Stimulated activated naive CD4-positive, alpha-beta T cell (primary cell): ENCODE measurements at regions not wholly inside any gene's neighbourhood (a gene's known extent, or its start where the extent isn't known, plus 50 kb on each side); places are given as distances from the start of the nearest gene placed in this dataset.

Experiments
- DNase-seq, 6 experiments: peaks; one replicate each; lab custom pipeline; 2025; lab: John Stamatoyannopoulos, UW

DNA sequence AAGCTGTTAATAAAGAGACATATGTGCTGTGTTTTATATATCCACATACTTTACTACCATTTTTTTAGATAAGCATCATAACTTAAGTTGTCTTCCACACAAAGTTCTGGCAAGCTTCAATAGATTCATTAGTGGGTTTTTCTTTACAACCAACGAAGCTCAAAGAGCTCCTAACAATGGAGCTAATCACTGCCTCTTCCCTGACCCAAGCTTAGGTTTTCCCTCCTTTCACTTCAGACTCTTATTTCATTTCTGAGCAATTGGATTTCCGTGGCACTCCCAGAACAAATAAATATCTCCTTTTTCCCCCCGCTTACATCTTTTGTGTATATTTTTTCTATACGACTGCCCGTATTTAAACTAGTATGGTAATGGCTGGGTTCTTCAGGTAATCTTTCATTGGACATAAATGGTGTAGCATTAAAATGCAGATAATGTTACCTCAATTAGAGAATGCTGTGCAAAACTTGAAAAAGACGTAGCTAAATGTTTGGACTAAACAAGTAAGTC, 275.5 kb upstream of the TMEM161B start:
- no peak for DNase-seq

DNA sequence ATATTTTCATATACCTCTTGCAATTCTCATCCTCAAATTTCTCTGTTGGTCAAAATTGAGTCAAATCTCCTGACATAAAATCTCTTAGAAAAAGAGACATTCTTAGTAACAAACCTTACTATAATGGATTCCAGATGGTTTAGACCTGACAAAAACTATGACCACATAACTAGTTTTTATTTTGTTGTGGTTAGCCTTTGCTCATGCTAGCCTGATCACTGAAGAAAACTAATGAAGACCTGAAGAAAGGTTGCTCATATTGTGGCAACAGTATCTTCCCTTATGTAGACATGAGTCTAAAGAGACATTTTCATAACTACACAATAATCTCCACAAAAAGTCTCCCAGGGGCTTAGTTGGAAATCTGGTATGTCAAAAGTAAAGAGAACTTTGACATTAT, 274.1 kb upstream of the TMEM161B start:
- DNase-seq: no peak

DNA sequence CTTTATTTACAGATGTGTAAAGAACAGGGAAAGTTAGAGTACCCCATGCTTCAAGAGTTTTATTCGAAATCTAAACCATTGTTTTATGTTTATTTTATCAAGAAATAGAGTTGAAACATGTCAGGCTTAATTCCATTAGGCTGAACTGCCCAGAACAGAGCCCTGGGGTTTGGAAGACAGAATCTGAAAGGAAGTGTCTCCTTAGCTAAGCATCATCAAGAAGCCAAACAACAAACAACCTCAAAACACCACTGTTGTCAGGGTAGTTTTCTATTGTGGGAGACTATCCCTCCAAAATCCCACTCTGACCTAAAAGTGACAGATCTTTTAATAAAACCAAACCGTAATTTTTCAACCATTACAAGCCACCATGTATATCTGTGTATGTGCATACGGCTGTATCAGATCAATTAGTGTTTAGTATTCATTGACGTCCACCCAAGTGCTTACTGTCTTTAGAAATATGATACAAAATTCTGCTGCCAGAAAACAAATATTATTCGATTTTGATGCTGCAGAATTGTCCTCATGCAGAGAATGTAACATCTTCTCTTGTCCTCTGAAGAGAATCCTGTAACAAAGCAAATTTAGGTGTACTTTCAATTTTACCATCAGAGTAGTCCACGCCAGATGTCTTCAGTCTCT, 271.9 kb upstream of the TMEM161B start:
- no peak for DNase-seq

DNA sequence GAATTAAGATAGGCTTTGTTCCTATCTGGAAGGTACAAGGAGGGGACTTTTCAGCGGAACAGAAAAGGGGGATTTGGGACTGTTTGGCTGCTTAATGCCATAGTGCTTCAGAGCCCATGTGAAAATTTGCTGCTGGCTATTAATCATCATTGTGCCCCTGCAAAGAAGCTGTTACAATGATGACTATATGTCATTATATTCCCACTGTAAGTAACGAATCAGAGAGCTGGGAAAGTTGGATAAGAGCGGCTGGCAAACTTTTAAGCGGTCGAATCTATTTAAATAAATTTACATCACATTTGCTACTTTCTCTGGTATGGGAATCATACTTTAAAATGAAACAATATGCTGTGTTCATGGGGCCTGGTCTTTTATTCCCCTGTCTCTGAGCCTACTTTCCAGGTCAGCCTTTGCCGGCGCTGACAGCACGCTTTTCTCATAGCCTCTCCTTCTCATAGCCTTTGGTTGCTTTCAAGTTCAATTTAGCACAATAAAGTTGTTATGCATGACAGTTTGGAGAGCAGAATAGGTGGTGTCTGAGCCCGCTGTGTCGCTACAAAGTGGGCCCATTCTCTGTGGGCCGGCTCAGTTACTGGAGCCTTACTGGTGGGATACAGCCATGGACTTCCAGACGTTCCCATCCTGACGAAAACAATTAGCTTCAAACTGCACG, 271.2 kb upstream of the TMEM161B start:
- DNase-seq: no peak

DNA sequence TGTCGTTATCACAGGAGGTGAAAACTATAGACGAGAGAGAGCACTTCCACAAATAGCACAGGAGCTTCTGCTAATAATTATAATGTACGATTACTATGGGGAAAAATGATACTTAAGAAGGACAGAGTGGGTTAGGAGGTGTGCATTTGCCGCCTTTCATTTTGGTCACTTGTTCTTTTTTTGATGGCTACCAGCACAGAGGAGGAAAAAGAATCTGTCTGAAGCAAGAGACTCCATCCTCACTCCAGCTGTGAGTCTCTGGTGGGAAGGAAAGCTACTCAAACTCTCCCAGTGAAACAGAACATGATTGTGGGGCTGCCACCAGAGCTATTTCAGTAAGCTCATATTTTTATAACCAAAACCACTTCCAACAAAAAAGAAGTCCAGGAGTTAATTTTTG, 270.4 kb upstream of the TMEM161B start:
- no peak for DNase-seq

DNA sequence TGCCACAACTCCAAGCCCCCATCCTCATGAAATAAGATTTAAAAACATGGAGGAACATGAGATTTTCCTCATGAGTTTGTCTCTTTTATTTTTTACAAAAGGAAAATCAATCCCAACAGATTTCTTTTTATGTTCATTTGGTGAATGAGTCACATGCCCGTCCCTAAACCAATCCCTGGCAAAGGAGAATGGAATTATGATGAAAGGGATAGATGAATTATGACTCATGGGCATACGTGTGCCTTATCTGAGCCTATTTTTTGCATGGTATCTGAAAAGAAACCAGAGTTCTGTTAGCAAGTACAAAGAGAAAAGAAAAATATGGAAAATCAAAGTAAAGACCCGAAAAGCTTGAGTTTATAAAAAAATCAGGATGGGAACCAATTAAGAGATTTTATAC, 267.5 kb upstream of the TMEM161B start:
- no peak for DNase-seq

DNA sequence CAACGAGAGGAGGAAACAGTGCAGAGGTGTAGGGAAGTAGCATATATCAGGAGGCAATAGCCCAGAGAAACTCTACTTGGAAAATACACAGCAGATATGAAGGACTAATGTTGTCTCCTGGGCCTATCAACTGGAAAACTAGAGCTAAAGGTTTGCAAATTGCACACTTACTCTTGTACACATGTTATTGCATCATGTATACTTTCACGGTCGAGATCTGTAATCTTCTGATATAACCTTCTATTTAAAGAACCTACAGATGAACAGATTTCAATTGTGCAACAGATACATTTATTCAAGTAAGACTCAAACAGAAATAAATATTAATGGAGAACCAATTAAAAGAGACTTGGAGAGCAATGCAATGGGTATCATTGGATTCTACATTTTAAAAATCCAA, 256.3 kb upstream of the TMEM161B start:
- DNase-seq: no peak

DNA sequence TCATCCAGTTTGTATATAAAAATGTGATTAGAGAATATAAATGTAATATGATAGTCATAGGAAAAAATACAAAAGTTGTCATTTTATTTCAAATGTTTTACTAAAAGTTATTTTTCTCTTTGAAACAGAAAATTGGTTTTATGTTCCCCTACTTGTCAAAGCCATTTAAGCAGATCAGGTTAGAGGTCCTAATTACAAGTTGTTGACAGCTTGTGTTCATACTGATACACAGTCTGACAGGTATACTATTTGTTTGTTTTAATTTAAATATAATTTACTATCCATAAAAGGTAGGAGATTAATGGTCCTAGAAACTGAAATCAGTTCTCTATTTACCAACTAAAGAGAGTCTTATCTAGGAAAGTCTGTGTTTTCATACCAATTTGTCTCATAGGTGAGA, 250.4 kb upstream of the TMEM161B start:
- DNase-seq: no peak

DNA sequence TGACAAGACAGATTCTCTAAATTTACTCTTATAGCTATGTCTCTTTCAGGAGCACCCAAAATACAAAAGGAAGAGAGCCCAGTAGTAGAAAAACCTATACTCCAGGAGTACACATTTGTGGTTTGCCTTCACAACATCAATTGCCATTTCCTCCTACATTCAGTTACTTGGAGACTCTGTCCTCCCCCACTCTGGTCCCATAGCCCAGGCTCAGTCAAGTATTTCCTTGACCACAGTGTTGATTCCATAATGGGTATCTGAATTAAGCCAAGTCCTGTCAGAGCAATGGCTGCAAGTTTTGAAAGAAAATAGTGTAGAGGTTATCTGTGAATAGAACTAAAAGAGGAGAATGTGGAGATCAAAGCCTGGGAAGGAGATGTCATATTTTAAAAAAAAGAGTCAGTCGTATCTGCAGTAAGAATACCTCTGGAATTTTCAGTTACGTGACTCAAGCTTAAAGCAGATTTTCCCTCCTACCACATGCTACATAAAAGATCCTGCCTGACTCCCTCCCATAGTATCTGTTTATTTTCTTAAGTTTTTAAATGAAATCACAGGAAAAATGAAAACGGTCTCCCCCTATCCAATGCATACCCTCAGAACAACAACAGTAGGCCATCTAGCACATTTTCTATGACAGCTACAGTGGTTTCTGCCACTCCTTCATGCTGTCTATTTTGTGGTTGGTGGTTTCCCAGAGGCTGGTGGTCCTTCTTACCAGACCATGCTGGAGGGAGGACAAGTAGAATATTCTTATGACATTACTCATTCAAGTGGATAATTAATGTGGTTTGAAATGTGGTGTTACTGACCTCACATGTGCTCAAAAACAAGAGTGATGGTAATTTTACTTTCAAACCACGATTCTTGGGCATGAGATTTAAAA, 249.7 kb upstream of the TMEM161B start:
- DNase-seq: no peak

DNA sequence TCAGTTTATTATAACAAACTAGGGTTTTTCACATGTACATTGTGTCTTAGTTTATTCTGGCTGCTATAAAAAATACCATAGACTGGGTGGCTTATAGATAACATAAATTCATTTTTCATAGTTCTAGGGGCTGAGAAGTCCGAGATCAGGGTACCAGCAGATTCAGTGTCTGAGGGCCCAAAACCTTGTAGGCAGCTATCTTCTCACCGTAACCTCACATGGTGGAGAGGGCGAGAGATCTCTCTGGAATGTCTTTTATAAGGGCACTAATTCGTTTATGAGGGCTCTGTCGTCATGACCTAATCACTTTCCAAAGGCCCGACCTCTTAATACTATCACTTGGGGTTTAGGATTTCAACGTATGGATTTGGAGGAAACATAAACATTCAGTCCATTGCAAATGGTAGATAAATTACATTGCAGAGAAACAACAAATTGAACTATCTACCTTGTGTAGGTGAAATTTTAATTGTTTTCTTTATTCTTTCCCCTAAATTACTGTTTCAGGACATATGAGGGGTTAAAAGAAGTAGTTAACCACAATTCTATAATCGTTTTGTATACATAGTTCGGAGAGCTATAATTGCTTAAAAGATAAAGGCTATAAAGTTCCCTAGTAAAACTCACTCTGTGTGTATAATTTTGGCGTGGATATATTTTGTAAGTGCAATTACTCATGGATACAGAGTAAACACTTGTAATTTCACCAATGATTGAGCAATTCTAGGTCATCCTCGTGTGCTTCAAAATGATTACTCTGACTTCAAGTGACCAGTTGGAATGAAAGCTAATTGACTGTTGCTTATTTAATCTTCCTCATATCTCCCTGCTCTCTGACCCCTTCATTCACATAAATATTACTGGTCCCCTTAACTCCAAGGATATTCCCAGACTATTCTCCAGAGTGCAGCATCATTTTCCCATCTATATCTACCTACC, 247.5 kb upstream of the TMEM161B start:
- DNase-seq: no peak

DNA sequence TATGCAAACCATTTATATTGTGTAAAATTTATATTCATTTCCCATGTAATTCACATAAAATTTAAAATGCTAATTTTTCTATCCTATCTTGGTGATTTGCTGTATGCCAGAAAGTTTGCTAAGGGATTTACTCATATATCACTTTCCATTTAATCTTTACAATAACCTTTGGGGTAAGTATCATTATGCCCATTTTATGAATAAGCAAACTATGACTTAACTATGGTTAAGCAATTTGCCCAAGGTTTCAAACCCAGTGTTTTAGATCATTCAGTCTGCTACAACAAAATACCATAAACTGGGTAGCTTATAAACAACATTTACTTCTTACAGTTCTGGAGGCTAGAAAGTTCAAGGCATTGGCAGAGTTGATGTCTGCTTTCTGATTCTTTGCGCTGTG, 246.4 kb upstream of the TMEM161B start:
- no peak for DNase-seq

DNA sequence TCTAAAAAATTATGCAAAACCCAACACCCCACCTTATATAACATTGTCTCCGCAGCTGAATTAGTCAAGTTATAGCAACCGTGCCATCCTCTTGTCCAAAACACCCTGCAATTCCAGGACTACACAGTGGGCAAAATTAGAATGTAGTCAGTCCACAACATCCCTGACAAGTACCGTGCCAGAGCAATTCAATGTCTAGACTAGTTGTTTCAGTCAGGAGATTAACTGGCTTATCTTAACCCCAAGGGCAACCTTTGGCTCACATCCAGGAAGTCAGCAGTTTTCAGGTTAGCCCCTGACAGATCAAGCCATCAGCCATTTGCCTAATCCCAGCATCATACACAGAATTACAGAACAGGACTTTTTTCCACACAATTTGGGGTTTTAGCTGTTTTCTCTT, 240.8 kb upstream of the TMEM161B start:
- no peak for DNase-seq

DNA sequence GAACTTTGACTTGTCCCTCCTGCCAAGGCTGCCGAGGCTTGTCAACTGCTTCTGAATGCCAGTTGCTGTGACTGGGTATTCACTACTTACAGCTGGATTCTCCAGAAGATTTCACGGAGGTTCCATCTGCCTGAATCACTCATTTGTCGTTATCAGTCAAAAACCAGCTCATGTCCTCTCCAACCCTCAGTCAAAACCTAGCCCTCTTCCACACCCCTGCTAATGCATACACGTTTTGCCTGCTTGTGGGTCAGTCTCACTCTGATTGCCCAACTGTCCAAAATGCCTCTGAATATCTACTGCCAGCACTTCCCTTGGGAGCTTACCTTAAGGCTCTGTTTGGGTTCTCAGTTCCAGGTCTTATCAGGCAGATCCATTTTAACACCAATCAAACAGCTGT, 238.6 kb upstream of the TMEM161B start:
- no peak for DNase-seq

DNA sequence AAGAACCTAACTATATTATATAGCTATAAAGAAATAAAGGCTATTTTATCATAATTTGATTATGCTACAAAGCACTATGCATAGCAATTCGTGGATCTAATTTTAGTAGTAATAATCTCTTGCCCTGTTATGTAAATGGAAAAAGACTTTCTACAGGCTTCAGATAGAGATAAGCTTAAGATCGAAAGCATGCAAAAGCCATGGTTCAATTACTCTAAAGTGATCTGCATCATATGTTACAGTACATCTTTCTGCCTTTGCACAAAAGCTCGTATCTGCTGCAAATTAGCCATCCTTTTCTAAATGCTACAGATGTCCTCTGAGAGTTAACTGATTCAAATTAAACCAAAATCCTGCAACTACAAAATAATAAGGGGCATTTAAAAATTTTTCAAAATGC, 234.8 kb upstream of the TMEM161B start:
- no peak for DNase-seq

DNA sequence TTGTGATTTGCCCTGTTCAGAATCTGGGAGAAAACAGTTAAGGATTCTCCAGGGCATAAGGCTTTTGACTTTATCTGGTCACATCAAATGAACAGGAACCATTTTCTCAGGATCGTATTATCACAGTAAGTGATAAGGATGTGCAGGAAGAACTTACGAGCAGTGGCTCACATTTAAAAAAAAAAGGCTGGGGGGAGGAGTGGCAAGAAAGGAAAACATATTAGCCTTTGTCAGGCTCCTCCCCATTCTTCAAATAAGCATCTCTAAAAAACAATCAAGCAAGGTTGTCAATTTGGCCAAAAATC, 234.3 kb upstream of the TMEM161B start:
- peak in 1 of 6 experiments; percentile 42 for DNase-seq

DNA sequence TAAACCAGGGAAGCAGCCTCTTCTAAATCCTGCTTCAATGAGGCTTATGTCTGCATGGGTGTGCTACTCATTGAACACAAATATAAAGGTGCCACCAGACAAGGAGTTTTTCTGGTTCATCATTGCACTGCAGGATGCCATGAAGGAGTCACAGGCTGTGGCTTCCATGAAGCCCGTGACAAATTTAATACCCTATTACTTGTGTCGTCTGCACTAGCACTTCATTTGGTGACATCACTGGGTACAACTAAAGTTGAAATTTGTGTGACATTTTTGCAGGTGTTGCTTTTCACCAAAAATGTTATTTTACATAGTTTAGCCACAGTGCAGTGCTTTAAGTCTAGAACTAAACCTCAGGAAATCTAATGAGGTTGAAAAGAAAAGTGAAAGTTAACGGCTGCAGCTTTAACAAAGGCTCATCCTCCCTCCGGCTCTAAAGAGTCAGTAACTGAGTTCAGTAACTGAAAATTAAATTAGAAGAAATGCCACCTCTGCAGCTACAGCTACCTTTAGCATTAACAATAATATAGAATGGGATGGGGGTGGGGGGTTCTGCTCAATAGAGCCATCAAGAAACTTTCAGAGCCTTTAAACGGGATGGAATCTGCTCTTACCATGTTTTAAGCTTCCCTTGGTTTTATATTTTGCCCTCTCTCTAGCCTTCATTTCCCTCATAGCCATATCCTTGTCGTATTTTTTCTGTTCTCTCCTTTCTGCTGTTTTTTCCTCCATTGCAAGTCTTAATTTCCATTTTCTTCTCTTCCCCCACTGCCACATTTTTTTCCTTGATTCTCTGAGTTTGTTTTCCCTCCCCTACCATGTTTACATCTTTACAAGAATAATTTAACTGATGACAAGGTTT, 233.8 kb upstream of the TMEM161B start:
- DNase-seq: peak in 3 of 6 experiments; percentile 11 to 61 (median 25)

DNA sequence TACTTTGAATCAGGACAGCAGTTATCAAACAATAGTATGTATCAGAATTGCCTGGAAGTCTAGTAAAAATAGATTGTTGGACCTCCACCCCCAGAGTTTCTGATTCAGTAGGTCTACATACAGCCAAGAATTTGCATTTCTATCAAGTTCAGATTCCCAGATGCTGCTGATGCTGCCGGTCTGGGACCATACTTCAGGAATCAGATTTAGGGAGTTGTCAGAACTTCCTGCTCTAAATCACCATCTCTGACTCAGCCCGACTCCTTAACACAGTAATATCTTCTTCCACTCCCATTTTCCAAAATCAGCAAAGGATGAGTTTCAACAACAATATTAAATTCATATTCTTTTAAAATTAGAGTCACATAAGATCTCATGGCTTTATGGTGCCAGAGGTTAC, 227.2 kb upstream of the TMEM161B start:
- no peak for DNase-seq

DNA sequence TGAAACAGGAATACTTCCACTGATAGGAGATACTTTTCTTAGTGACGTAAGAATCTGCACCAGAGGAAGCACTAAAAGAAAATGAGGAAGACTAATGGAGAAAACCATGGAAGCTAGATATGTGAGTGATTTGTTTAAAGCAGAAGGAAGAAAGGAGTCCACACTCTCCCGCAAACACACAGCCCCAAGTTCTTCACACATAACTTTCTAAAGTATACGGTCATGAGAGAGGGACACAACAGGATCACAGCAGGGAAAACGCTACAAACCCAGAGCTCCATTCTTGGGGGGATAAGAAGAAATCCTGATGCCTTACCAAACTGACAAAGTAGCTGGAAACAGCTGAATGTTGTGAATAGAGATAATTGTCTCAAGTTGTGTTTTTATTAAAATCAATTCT, 222.2 kb upstream of the TMEM161B start:
- no peak for DNase-seq

DNA sequence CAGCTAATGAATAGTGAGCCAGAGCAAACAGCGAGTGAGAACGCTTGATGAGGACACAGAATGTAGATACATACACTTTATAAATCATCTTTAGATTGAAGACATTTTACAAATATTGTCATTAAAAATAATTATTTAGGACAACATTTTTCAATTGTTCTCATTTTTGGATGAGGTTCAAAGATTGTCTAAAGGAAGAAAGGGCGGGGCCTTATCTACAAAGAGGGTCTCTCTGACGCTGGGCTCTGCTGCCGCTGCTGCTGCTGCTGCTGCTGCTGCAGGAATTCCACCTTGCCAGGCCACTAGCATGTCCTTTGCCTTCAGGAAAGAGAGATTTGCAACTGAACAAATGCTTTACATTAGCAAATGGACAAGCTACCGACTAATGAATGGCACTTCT, 220.7 kb upstream of the TMEM161B start:
- no peak for DNase-seq

DNA sequence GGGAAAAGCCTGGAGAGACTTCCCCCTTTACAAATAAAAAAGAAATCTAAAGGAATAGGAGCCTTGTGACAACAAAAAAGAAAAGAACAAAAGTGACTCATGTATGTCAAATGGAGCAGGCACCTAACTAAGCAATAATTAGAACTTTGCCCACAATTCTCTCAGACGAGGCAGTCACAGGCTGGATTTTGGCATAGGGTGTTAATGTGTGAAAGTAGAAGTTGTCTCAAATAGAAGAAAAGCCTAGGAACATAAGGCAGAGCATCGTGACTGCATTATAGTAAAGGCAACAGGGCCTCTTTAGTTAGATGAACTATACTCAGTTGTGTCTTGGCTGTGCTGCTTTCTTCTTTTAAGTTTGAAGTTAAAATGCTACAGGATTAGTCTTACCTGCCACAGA, 219.9 kb upstream of the TMEM161B start:
- DNase-seq: no peak

DNA sequence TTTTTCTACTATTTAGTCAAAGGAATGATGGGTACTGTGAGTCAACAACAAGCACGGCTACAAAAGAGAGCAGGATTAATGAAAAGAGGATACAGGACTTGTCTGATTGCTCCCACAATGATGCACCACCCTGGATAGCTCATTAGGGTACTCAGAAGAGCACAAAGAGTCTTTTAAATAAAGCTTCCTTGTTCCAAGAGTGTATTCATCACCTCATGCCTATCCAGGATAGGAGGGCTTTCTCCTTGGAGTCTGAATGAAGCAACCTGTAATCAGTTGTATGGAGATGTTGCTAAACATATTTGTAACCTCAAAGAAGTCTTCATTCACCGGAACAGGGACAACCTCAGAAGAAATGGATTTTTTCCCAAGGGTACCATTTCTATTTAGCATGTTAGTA, 219.5 kb upstream of the TMEM161B start:
- no peak for DNase-seq
